ENCODE measurements at regions not wholly inside any gene's neighbourhood (a gene's known extent, or its start where the extent isn't known, plus 50 kb on each side); places are given as distances from the start of the nearest gene placed in this dataset.

GRCh38 chr4:11587797-11588196, 159.1 kb upstream of the HS3ST1 start:
- CTCF ChIA-PET = no interaction called here

GRCh38 chr4:11585506-11585905, 156.8 kb upstream of the HS3ST1 start:
- Histone ChIP-seq H3K4me3 (no peak overlapping the region), H3K9me3 (ENCODE audit: insufficient read depth, low read depth) (no peaks in the 10 kb centered on the region), H3K79me2 (ENCODE audit: low read depth) (no peaks in the 10 kb centered on the region), H3K9me2 (ENCODE audit: insufficient read depth) (no peaks in the 10 kb centered on the region), H3K4me2 (peak overlapping the region; percentile 33), H3K27me3 (ENCODE audit: insufficient read depth, low read depth) (no peaks in the 10 kb centered on the region), H3K4me1 (replicated peaks; ENCODE audit: insufficient read depth) (peaks cover 30% of the 10 kb centered on the region), H3K27ac (peak overlapping the region; percentile 43), H2AFZ (no peak overlapping the region), H3K36me3 (ENCODE audit: low read depth) (no peaks in the 10 kb centered on the region), H4K20me1 (ENCODE audit: insufficient read depth) (no peaks in the 10 kb centered on the region), H3F3A (ENCODE audit: insufficient read depth, low read depth) (peaks cover 21% of the 10 kb centered on the region; the same call in 1 of the 2 replicates)
- CTCF ChIA-PET = no interaction called here
- TF ChIP-seq CTCF (conservative IDR thresholded peaks at IDR 0.05) (no peak), EZH2 (IDR thresholded peaks at IDR 0.05; ENCODE audit: low read depth) (no peak)
- intact Hi-C loops (cut with micrococcal nuclease; ENCODE audit: unreplicated experiment) = loop anchor here (10.0 kb wide), 1 partner anchor 49 kb away; no protein-coding TSS in a partner anchor
- DNase-seq = peak; percentile 52 to 78
- no TSS peak for BruUV-seq (replicated peaks)
- POLR2A ChIA-PET (ENCODE audit: unreplicated experiment) = interaction anchor here (0.8 kb wide), 1 partner anchor 36 kb away, joined by 4 read pairs; no protein-coding TSS in a partner anchor

More at GRCh38 chr4:11587797-11588196, 159.1 kb upstream of the HS3ST1 start:
- Histone ChIP-seq H3K9me2 (ENCODE audit: insufficient read depth) (no peaks in the 10 kb centered on the region), H3K4me3 (no peak overlapping the region), H3K4me2 (no peak overlapping the region), H2AFZ (no peak overlapping the region), H3K4me1 (replicated peaks; ENCODE audit: insufficient read depth) (peaks cover 30% of the 10 kb centered on the region), H3K27me3 (ENCODE audit: insufficient read depth, low read depth) (no peaks in the 10 kb centered on the region), H3K79me2 (ENCODE audit: low read depth) (no peaks in the 10 kb centered on the region), H4K20me1 (ENCODE audit: insufficient read depth) (no peaks in the 10 kb centered on the region), H3K36me3 (ENCODE audit: low read depth) (no peaks in the 10 kb centered on the region), H3K27ac (no peak overlapping the region), H3K9me3 (ENCODE audit: insufficient read depth, low read depth) (no peaks in the 10 kb centered on the region), H3F3A (ENCODE audit: insufficient read depth, low read depth) (peaks cover 21% of the 10 kb centered on the region; the same call in 1 of the 2 replicates)
- intact Hi-C loops (cut with micrococcal nuclease; ENCODE audit: unreplicated experiment) = loop anchor here (10.0 kb wide), 1 partner anchor 47 kb away; no protein-coding TSS in a partner anchor
- POLR2A ChIA-PET (ENCODE audit: unreplicated experiment) = no interaction called here
- BruUV-seq (replicated peaks) = no TSS peak
- TF ChIP-seq EZH2 (IDR thresholded peaks at IDR 0.05; ENCODE audit: low read depth) (no peak), CTCF (conservative IDR thresholded peaks at IDR 0.05) (no peak)
- DNase-seq = no peak

GRCh38 chr4:11568511-11568910, 139.8 kb upstream of the HS3ST1 start:
- H3K79me2 ChIP-seq (ENCODE audit: low read depth) = no peaks in the 10 kb centered on the region
- H3K4me3 ChIP-seq = no peak overlapping the region
- H4K20me1 ChIP-seq (ENCODE audit: insufficient read depth) = no peaks in the 10 kb centered on the region
- no peak for DNase-seq
- H3K27ac ChIP-seq = no peak overlapping the region
- H3K4me2 ChIP-seq = no peak overlapping the region
- H2AFZ ChIP-seq = no peak overlapping the region
- CTCF ChIA-PET = no interaction called here
- H3K9me3 ChIP-seq (ENCODE audit: insufficient read depth, low read depth) = no peaks in the 10 kb centered on the region
- H3K4me1 ChIP-seq (replicated peaks; ENCODE audit: insufficient read depth) = no peaks in the 10 kb centered on the region
- TF ChIP-seq EZH2 (IDR thresholded peaks at IDR 0.05; ENCODE audit: low read depth) (no peak), CTCF (conservative IDR thresholded peaks at IDR 0.05) (no peak)
- intact Hi-C loops (cut with micrococcal nuclease; ENCODE audit: unreplicated experiment) = no loop called here
- no peaks in the 10 kb centered on the region for H3F3A ChIP-seq (ENCODE audit: insufficient read depth, low read depth)
- H3K27me3 ChIP-seq (ENCODE audit: insufficient read depth, low read depth) = no peaks in the 10 kb centered on the region
- H3K36me3 ChIP-seq (ENCODE audit: low read depth) = no peaks in the 10 kb centered on the region
- H3K9me2 ChIP-seq (ENCODE audit: insufficient read depth) = no peaks in the 10 kb centered on the region
- POLR2A ChIA-PET (ENCODE audit: unreplicated experiment) = no interaction called here
- BruUV-seq (replicated peaks) = no TSS peak

Measured in PC-9 (cell line).